HG03095 (cell line): ENCODE measurements at regions not wholly inside any gene's neighbourhood (a gene's known extent, or its start where the extent isn't known, plus 50 kb on each side); places are given as distances from the start of the nearest gene placed in this dataset.

Experiments
- ATAC-seq: cut with Tn5 transposase; IDR thresholded peaks from one replicate; pipeline ENCODE4 v1.9.1; 2021; ENCODE audit warnings: moderate library complexity; ENCODE audit not compliant: unreplicated experiment

DNA sequence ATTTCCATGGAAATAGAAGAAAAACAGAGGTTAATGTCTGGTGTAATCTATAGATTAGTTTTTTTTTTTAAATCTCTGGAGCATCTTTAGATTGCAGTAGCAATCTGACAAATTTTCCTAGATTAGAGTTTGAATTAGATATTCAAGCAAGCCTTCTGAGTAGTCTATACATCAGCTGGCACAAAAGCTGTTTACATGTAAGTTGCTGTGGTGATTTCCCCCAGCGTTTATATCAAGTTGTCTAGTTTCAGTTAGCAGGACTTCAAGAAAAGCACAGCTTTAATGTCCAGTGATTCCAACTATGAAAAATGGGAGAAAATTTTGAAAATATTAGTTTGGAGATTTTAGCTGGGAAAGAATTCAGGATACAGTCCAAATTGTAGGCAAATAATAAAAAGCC lies 605.0 kb upstream of the USP15 start:
- no peak for ATAC-seq

DNA sequence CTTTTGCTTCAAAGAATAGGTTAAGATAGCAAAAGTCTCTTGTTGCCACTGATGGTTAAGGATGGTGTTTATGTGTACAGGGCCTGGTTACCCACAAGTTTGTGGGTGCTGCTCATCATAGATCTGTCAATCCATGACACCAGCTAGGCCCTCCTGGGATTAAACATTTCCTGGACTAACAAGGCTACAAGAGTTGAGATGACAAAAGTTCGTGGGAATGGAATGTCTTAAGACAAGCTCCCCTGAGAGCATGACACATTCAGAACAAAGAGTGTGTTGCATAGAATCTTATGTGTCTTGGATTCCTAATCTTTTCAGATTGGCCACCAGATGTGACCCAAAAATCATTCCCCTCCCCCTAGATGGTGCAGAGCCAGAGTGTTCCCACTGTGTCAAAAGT lies 592.5 kb upstream of the USP15 start:
- no peak for ATAC-seq

DNA sequence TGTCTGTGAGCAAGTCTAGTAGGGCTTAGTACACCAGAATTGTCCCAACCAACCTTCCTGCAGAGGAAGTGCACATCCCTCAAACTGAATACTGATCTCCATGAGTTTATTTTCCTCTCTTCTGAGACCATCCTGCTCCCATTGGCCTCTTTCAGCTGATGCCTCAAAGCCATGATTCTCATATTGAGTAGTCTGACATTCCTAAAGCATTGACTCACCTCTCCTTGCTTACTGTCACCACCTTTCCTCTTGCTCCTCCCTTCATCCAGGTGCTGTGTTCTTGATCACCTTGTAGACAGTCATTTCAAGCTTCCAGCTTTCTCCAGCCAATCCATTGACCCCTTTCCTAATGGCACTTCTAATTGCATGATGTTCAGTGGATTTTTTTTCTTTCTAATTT lies 583.7 kb upstream of the USP15 start:
- ATAC-seq = no peak

DNA sequence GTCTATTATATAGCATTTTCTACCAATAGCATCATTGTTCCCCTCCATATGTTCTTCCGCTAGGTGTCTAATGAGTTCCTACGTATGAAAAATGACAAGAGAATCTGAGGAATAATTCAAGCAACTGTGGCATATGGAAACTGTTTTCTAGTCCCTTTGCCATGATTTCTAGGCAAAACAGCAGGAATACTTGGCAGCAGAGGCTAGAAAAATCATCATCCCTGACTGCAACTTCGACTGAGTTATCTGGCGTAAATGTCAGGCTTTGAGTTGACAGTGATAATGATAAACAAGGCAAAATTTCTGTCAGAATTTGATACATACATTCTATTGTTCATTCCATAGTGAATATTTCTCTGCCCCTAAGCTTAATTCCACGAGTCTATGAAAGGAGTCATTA lies 572.8 kb upstream of the USP15 start:
- no peak for ATAC-seq

DNA sequence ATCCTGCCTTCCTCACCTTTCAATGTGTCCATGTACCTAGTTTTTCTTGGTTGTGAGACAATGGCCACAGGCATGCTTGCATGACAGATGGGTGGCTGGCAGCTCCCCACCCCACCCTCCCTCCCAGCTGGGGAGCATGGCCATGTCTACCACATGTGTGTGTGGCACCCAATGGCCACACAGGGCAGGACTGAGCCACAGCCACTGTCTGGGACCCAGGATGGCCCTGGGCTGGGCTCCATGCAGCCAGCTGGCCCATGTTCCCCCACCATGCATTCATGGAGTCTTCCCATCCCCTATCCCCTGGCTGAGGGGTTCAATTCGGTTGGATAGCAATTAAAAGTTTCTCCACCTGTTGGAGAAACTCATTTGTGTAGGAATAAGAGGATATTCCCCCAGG lies 566.0 kb upstream of the USP15 start:
- ATAC-seq = no peak

DNA sequence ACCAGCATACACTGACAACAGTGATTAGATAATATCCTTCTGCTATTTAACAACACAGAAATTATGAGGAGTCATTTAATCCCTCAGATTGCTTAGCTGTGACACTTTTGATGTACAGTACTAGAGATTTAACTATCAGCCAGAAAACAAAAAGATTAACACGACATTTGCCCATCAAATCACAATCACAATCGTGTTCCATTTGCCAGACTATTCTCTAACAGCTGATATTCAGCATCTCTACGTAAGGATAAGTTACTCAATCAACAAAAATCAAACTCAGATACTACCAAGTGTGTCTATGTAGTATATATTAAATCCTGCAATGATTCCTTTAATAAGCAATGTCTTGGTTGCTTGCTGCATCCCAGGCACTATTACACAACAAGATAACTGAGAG lies 558.7 kb upstream of the USP15 start:
- ATAC-seq = no peak

DNA sequence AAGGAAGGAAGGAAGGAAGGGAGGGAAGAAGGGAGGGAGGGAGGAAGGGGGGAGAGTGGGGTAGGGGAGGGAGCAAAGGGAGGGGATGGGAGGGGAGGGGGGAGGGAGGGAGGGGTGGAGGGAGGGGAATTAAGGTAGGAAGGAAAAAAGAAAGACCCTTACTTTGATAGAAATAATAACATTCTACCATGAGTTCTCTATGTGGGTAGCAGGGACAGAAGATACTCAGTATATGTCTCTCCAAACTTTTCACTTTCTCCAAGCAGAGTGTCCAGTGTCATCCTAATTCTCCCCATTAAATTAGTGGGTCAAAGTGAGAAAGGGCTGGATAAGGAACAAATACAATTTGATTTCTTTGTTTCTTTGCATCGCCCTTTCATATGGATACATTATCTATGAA lies 553.4 kb upstream of the USP15 start:
- no peak for ATAC-seq

DNA sequence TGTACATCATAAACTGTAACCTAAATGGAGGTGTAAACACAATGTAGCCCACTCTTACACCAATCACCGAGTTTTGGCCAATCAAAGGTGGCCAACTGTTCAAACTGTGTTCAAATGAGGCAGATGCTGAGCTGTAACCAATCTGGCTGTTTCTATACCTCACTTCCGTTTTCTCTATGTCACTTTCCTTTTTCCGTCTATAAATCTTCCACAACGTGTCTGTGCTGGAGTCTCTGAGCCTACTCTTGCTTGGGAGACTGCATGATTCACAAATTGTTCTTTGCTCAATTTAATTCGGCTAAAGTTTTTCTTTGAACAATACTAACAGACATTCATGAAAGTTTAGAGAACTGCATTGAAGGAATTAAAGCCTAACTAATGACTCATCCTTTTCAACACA lies 547.1 kb upstream of the USP15 start:
- no peak for ATAC-seq

DNA sequence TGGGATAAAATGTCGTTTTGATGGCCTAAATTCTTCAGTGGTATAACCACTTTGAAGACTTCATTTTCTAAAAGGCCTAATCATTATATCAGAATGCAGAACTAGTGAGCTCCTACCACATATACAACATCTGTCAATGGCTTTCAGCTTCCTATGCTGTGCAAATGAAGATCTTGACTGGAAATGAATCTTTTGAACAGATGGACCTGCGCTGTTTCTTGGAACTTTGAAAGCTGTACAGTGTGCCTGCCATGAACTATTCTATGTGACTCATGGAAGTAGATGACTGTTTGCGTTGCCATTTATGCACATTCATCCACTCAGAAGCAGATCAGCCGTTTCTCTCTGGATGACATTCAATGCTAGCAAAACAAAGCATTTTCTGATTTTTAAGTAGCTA lies 542.2 kb upstream of the USP15 start:
- no peak for ATAC-seq

DNA sequence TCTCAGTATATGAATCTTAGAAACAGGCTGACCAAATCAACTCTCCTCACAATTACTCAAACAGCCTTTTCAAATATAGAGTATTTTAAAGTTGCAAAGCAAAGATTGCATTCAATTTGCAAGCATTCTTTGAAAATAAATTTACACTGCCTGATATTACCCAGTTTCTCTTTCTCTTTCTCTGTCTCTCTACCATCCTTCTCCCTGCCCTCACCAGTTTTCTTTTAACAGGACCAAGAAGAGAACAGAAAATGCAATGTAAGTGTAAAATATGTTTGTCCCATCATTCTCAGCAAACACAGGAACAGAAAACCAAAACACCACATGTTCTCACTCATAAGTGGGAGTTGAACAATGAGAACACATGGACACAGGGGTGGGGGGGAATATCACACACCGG lies 520.3 kb upstream of the USP15 start:
- no peak for ATAC-seq

DNA sequence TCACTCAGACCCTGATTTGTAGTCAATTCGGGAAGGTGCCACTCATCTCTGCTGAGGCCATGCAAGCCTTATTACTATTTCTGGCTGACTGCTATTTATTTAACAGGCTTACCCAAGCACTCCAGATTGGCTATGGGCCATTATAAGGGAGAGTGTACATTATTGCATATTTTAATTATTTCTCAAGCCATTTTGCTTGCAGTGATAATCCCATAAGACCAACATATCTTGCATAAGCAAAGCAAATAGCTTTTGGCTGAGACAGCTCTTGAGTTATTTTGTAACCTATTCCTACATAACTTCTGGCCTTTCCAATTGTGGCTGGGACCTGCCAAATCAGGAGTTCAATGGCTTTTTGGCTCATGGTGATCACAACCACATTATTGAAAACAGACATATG lies 509.6 kb upstream of the USP15 start:
- no peak for ATAC-seq

DNA sequence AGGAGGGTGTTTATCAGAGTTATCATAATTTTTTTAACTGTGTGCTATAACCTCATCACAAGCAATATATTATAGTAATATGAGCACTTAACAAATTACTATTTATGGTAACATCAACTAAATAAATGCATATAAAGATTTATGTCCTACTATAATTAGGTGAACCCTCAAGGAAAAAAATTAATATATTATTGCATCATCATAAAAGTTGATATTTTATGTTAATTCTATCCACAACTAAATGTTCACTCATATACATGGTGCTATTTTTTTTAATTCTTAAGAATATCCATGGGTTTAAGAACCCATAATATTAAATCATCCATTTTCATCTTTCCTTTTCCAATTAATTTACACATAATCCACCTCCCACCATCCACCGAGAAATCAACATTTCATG lies 506.0 kb upstream of the USP15 start:
- ATAC-seq = no peak

DNA sequence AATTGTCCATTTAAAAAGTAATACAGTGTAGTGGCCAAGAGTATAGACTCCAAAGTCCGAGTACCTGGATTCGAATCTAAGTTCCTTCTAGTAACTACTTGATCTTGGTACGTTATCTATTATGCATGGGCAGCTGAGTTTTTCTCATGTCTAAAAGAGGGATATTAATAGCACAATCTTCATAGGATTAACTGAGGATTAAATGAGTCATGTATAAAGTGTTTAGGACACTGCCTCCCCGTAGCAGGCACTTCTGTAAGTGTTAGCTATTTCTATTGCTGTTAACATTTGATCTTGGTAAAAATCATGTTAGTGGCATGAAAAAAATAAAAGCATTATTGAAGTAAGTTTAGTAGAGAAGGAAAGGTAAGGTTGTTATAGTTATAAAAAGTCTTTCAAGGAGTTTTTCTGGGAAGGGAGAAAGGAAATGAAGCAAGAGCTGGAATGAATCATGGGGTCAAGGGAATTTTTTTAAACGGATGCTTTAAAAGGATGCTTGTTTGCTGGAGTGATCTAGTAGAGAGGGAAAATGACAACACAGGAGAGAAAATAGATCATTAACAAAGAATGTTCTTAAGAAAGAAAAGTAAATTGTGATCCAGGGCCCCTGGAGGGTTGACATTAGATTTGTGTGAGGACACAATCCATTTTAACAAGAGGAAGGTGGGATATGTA lies 502.2 kb upstream of the USP15 start:
- ATAC-seq = no peak

DNA sequence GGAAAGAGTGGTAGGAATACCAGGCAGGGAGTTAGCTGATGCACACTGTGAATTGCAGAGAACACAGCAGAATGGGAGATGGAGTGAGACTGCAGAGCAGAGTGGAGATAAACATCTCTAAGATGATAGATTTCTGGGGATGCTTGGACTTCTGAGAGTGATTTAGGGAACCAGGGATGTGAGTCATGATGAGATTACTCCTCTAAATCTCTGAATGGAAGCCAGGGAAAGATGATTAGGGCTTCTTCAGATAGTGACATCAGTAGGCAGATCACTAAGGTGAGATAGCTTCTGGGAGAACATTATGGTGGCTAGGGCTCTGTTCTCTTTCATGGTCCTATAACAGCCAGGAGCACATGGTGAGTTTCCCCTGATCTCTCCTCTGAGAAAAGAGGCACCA lies 501.5 kb upstream of the USP15 start:
- no peak for ATAC-seq

DNA sequence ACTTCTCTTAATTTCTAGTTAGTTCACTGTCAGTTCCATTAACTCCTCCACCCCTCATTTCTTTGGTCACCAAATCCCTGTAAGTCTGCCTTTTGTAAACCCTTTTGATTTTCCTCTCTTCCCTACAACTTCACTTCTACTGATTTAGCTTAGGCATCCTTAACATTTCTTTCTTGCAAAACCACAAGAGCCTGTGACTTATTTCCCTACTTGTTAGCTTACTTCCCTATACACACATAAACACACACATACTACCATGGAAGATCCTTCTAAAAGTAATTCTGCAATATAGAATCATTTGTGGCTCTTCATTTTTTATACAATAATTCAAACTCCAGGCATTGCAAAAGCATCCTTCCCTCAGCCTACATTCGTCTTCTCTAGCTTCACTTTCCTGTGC lies 494.3 kb upstream of the USP15 start:
- ATAC-seq = no peak

DNA sequence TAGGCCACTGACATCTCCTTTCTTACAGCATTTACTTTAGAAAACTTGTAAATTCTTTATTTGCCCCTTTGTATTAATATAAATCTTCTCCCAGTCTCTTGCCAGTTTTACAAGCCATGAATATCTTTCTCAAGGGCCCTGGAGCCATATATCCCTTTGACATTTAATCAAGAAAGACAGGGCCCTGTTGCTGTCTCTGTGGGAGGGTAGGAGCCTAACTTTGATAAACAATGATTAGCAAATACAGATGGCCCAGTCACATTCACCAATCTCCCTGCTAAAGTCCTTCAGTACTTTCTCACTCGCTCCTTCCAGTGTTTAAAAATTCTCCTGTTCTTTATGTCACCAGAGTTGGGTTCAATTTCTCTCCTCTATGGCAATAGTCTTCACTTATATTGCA lies 479.8 kb upstream of the USP15 start:
- no peak for ATAC-seq

DNA sequence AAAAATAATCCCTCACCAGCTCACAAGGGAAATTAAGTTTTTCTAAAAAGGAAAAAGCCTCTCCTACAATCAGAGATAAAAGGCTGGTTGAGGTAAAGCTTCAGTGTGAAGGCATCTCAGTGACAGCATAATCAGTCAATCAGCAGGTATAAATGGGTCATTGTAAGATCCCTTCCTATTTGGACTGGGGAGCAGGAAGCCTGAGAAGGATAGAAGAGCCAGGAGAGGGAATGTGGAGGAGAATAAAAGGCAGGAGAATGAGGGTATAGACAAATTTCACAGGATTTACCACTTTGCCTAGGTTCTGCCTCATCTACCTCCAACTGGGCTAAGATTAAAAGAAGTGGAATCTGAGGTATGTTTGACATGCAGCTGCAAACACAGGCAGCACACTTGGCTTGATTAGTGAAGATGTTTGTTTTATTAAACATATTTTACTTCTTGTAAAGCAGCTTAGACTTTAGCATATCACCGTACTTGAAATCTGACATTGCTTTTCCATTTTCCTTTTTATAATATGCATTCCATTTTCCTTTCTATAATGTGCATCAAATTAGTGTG lies 479.1 kb upstream of the USP15 start:
- no peak for ATAC-seq

DNA sequence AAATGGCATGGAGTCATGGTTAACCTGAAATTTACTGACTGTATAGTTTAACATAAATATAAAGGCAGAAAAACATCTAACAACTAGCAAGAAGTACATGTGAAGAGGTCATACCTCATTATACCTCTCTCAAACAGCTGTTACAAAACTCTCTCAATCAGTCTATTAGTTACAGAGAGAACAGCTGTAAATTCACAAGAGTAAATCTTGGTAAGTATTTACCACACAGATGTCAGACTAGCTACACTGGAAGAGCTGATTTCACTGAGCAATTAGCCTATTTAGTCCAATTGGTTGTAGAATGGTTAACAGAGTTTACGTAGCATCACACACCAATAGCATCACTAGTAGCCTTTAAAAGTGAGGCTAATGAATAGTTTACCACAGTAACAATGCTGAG lies 463.4 kb upstream of the USP15 start:
- ATAC-seq = no peak

DNA sequence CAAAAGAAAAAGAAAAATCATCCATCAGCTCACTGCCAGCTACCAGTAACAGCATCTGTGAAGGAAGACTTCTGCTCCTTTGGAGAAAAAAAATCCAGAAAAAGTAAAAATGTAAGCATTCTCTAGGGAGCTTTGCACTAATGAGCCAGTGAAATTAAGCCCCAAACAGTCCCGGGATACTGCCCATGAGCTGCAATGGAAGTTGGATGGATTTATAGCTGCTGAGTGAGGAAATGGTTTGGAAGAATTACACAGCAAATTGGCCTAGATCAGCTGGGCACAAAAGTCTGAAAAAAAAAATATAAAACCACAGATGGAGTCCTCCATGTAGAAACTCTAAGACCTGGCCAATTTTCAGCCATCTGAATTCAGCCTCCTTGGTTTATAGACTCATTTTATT lies 462.9 kb upstream of the USP15 start:
- ATAC-seq = no peak

DNA sequence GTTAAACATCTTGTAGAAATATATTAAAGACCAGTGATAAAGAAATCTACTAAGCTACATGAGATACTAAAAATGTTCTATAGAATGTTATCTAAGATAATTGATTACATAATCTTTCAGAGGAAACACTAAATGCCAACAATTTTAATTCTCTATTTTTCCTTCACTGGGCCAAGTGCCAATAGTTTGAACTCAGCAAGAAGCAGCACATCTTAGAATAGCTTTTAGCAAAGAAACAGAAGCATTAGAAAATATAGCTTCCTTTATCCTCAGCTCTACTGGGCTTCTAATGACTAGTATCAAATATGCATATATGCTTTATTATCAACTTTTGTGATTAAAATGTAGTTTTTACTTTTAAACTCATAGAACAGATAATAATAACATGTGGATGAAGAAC lies 461.4 kb upstream of the USP15 start:
- no peak for ATAC-seq

DNA sequence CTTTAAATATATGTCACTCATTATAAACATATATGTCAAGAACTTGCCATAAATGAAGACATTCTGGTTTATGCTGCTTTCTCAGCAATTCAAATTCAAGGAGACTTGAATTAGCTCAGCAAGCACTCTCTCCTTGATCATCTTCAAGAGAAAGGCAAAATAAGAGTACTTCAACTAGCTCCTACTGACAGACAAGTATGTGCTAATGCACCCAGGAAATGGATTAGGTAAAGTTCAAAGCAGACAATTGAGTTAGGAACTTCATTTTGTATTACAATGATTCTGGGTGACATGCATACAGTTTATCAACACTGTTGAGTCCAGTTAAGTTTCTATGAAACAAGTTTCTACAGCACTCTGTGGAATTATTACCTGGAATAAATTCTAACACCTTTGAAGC lies 455.9 kb upstream of the USP15 start:
- ATAC-seq = no peak

DNA sequence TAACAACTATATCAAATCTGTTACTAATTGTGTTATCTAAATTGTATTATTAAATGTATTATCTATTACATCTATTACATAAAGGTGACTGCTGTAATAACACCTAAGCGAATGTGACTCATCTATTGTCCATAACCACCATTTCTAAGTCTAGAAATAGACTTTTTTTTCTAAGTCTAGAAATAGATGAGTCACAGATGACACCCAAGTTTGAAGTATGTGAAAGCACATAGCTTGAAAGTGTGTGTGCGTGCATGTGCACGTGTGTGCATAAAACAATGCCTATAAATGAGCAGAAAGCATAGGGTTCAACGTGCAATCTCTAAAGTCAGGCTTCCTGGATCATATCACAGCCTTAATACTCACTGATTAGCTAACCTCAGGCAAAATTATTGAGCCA lies 451.3 kb upstream of the USP15 start:
- no peak for ATAC-seq

DNA sequence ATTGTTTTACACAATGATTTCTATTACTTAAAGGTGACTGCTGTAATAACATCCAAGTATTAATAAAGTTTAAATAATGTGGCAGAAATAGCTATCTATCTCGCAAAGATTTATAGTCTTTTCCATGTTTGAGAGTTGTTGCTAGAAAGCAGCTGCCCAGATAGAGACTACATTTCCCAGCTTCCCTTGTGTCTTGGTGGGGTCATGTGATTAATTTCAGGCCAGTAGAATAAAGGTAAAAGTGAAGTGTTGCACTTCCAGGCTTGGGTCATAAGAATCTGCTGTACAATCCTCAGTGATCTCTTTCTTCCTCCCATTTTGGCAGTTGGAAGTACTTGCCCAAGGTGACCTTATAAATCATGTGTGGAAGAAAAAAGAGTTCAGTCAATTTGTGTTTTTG lies 449.7 kb upstream of the USP15 start:
- ATAC-seq = no peak
